ENCODE measurements at regions not wholly inside any gene's neighbourhood (a gene's known extent, or its start where the extent isn't known, plus 50 kb on each side); places are given as distances from the start of the nearest gene placed in this dataset.

GRCh38 chr1:115492019-115492595 lies 149.7 kb upstream of the VANGL1 start:
- no peak for DNase-seq (ENCODE audit: low read depth)

- DNase-seq (ENCODE audit: low read depth), result no peak
Observed at GRCh38 chr1:115491298-115492018, 150.3 kb upstream of the VANGL1 start.

GRCh38 chr1:115479055-115479482 lies 141.0 kb upstream of the NGF start:
- no peak for DNase-seq (ENCODE audit: low read depth)

GRCh38 chr1:115477071-115477470 lies 139.0 kb upstream of the NGF start:
- DNase-seq (ENCODE audit: low read depth), result no peak

GRCh38 chr1:115476616-115477015 lies 138.6 kb upstream of the NGF start:
- no peak for DNase-seq (ENCODE audit: low read depth)

GRCh38 chr1:115475901-115476300 lies 137.9 kb upstream of the NGF start:
- DNase-seq (ENCODE audit: low read depth), result no peak

- DNase-seq (ENCODE audit: low read depth), result no peak
Observed at GRCh38 chr1:115475252-115475651, 137.2 kb upstream of the NGF start.

GRCh38 chr1:115473986-115474565 lies 136.0 kb upstream of the NGF start:
- DNase-seq (ENCODE audit: low read depth), result no peak

GRCh38 chr1:115469703-115470476 lies 131.8 kb upstream of the NGF start:
- DNase-seq (ENCODE audit: low read depth), result no peak

GRCh38 chr1:115467790-115468189 lies 129.7 kb upstream of the NGF start:
- no peak for DNase-seq (ENCODE audit: low read depth)

- DNase-seq (ENCODE audit: low read depth), result no peak
Observed at GRCh38 chr1:115467196-115467595, 129.1 kb upstream of the NGF start.

GRCh38 chr1:115466433-115466832 lies 128.4 kb upstream of the NGF start:
- DNase-seq (ENCODE audit: low read depth), result no peak

GRCh38 chr1:115465802-115466363 lies 127.8 kb upstream of the NGF start:
- no peak for DNase-seq (ENCODE audit: low read depth)

GRCh38 chr1:115463347-115463746 lies 125.3 kb upstream of the NGF start:
- no peak for DNase-seq (ENCODE audit: low read depth)

- no peak for DNase-seq (ENCODE audit: low read depth)
Observed at GRCh38 chr1:115462566-115463076, 124.6 kb upstream of the NGF start.

- DNase-seq (ENCODE audit: low read depth), result no peak
Observed at GRCh38 chr1:115461526-115461925, 123.5 kb upstream of the NGF start.

GRCh38 chr1:115459161-115459560 lies 121.1 kb upstream of the NGF start:
- DNase-seq (ENCODE audit: low read depth), result no peak

- DNase-seq (ENCODE audit: low read depth), result no peak
Observed at GRCh38 chr1:115458426-115459114, 120.5 kb upstream of the NGF start.

- no peak for DNase-seq (ENCODE audit: low read depth)
Observed at GRCh38 chr1:115457289-115457688, 119.2 kb upstream of the NGF start.

GRCh38 chr1:115456441-115456961 lies 118.5 kb upstream of the NGF start:
- peak; percentile 51 for DNase-seq (ENCODE audit: low read depth)

- no peak for DNase-seq (ENCODE audit: low read depth)
Observed at GRCh38 chr1:115454837-115455511, 116.9 kb upstream of the NGF start.
